LHCN-M2 (cell line): ENCODE measurements at regions not wholly inside any gene's neighbourhood (a gene's known extent, or its start where the extent isn't known, plus 50 kb on each side); places are given as distances from the start of the nearest gene placed in this dataset.
A peak's percentile ranks its signal among the peaks of the same experiment; 100 is the strongest.
"Not testable (repeated sequence)": the region's sequence is repeated elsewhere in the genome, so short reads cannot be mapped to it uniquely, and the experiment has no call there.

Source experiments
- DNase-seq: peaks from one replicate; pipeline ENCODE4 v3.0.0-alpha.2; 2012; ENCODE audit warnings: low read depth

DNA sequence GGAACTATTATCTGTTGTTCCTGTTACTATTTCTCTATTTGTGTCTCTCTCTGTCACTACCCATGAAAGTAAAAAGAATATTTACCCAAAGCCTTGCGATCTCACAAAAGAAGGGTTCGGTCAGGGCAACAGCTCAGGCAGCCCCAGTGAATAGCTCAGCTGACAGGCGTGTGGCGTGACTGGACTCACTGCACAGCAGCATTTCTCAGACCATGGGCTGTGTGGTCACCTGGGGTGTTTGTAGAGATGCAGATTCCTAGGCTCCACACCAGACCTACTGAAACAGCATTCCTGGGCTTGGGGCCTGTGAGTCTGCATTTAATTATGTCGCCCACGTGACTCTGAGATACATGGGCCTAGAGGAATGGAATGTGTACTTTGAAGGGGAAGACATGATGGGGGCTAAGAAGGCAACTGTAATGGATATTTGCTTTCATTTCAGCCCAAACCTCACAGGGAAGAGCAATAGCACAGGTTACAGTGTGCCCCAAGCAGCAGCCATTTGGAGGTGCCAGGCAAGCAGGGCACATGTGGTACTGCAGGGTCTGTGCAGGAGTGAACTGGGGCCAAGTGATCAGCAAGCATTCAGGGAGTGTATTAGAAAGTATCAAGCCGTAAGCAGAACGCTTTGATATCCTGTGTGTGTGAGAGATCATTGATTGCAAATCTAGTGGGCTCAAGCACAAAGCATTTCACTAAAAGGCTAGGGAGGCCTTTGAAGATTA, 90.4 kb upstream of the RBMS1 start:
- DNase-seq = no peak

DNA sequence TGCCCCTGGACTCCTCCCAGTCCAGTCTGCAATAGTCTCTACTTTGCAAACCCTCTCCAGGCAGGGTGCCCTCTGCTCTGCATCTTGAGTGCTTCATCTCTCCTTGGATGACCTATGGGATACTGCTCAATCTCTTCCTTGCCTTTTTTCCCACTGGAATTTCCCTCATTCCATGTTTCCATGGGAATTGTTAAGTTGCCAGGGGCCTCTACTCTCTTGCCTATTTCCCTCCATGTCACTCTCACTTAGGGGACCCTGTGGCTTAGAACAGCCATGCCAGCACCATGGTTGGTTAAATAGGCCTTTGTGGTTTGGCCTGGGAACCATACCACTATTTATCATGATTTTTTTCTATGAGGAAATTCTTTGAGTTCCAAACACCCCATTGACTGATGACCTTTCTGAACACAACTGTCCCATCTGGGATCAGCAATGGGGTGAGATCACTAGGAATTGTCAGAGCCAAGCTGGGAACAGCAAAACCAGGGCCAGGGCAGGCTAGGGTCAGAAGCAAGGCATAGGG, 91.4 kb upstream of the RBMS1 start:
- peak; percentile 19 for DNase-seq

DNA sequence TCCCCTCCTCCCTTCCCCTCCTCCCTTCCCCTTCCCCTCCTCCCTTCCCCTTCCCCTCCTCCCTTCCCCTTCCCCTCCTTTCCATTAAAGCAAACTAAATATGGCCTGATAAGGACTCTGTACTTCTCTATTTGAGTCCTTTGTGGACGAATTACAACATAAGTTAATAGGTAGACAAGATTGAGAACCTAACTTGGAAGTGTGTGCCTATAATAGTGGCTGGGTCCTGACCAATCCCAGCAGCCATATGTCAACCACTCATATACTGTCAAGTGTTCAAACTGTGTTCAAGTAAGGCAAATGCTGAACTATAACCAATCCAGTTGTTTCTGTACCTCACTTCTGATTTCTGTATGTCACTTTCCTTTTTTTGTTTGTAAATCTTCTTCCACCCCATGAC, 97.1 kb upstream of the RBMS1 start:
- DNase-seq = no peak

DNA sequence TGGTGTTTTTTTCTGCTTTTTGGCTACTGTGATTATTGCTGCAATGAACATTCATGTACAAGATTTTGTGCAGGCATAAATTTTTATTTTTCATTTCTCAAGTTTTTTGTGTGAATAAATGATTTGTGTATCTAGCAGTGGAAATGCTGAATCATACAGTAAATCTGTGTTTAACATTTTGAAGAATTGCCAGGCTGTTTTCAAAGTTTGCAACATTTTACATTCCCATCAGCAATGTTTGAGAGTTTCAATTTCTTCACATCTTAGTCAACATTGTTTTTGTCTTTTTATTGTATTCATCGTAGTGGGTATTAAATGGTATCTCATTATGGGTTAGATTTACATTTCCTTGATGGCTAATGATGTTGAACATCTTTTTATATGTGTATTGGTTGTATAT, 98.8 kb upstream of the RBMS1 start:
- DNase-seq = no peak

DNA sequence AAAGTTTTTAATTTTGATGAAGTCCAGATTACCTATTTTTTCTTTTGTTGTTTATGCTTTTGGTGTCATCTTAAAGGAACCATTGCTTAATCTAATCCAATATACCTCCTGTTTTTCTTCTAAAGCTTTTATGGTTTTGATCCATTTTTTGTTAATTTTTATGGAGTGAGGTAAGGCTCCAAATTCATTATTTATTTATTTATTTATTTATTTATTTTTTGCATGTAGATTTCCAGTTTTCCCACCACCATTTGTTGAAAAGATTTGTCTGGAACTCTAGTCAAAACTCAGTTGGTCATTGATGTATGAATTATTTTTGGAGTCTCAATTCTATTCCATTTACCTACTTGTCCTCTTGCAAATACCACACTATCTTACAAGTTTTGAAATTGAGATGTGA, 99.4 kb upstream of the RBMS1 start:
- no peak for DNase-seq

DNA sequence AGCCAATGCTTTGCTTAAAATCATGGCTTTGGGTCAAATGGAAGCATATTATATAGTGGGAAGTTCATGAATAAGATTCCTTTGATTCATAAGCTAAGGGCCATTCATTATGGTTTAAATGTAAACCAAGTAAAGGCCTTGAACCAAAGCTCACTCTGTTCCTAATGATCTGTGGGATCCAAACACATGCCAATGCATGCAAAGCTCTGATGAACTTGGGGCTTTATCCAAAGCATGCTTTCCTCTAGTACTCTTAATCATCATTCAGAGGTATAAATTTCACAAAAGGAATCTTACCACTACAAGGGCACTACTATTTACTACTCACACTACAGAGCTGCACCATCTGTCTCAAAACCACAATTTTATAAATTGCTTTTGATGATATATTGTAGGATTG, 102.8 kb upstream of the RBMS1 start:
- peak; percentile 47 for DNase-seq

DNA sequence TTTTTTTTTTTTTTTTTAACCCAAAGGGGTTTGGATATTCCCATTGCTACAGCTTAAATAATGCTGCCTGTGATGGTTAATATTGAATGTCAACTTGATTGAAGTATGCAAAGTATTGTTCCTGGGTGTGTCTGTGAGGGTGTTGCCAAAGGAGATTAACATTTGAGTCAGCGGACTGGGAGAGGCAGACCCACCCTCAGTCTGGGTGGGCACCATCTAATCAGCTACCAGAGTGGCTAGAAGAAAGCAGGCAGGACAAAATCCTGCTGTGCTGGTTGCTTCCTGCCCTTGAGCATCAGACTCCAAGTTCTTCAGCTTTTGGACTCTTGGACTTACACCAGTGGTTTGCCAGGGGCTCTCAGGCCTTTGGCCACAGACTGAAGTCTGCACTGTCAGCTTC, 106.8 kb upstream of the RBMS1 start:
- not testable (repeated sequence) for DNase-seq

DNA sequence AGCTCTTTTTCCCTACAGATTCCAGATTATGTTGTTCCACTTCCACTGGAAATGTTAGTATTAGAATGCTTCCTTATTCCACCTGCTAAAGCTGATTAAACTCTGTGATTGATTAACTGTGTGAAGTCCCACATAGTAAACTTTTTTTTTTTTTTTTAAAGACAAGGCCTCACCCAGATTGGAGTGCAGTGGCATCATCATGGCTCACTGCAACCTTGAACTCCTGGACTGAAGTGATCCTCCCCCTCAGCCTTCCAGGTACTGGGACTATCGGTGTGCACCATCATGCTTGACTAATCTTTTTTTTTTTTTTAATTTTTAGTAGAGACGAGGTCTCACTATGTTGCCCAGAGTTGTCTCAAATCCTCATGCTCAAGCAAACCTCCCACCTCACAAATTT, 108.5 kb upstream of the RBMS1 start:
- DNase-seq = no peak

DNA sequence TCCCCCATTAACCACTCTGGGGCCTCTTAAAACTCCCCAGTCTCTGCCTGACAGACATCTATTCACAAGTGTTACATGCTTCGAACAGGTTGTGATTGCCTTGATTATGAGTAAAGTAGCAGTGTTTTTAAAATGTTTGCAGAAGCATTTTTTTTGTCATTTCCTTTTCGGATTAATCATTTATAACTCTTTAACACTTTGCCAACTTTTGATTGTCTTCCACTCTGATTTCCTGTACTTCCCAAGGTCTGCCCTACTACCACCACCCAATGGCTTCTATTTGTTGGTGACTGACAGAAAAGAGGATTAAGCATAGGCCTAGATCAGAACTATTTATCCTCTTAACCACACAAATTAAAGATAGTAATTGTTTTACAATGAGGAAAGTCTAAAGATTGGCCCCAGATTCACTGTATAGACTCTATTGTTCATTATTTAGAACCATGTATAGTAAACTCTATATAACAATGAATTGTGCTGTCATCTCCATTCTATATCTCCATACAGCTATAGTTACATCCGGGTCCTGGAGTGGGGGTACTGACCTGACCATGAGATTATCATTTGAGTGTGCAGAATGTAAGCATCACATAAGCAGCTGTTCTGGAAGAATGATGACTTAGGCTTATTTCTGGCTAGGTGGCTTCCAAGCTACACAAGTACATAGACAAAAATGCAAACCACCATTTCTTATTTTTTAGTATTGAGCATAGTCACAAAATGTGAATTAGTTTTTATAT, 110.3 kb upstream of the RBMS1 start:
- DNase-seq = no peak

DNA sequence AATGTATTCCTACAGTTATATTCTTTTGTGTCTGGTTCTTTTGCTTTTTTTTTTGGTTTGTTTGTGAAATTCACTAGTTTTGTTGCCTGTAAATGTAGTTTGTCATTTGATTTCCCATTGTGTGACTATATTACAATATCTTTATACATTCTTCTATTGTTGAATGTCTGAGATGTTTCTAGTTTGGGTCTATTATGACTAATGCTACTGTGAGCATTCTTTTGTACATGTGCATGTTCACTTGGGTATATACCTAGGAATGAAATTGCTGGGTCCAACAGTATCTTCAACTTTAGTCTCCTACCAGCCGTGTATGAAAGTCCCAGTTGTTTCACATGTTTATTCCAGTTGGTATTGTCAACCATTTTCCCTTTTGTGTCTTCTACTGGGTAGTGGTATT, 112.7 kb upstream of the RBMS1 start:
- DNase-seq = no peak

DNA sequence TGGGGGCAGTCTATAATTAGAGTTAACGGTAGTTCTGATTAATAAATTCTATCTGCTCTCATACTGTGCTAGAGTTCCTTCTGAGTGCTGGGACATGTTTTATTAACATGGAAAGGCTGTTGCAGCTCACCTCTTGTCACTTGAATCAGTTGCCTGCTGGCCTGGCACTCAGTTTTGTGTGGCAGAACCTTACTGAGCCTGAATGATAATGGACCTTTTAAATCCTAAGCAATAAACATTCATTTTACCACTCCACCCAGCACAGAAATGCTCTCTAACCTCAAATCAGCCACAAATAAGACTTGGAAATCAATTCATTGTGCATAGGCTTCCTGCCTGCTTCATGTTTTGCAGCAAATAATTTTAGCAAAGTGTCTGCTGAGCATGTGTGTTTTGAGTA, 115.0 kb upstream of the RBMS1 start:
- DNase-seq = no peak

DNA sequence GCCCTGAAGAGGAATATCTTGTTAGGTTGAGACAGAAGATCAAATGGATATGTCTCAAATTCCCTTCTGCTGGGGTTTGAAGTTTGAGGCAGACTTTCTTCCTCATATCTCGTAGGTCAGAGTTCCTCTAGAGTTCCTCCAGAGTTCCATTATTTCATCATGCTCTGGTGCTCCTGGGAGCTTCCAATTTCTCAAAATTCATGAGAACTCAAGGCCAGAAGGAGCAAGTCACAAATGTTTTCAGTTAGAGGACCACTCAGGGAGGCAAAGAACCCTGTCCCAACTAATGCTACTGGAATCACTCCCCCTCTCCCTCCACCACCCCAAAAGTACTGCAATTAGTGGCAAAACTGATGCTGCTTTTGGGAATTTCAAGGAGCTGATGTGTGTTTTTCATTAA, 115.7 kb upstream of the RBMS1 start:
- no peak for DNase-seq

DNA sequence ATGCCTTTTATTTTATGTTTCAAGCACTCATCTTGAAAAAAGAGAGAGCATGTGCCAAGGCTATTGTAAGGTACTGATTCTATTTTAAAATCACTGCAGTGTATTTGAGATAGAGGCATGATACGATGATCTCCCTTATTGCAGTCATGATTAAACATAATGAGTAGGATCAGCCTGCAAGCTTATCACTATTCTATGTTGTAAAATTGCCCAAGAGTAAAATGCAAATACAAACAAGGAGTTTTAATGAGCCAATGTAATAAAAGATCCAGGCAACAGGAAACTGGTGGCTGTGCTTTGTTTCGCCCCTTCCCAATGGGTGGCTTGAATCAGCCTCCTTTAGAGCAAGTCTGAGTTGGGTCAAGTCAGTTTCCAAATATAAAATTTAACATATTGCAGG, 116.4 kb upstream of the RBMS1 start:
- no peak for DNase-seq

DNA sequence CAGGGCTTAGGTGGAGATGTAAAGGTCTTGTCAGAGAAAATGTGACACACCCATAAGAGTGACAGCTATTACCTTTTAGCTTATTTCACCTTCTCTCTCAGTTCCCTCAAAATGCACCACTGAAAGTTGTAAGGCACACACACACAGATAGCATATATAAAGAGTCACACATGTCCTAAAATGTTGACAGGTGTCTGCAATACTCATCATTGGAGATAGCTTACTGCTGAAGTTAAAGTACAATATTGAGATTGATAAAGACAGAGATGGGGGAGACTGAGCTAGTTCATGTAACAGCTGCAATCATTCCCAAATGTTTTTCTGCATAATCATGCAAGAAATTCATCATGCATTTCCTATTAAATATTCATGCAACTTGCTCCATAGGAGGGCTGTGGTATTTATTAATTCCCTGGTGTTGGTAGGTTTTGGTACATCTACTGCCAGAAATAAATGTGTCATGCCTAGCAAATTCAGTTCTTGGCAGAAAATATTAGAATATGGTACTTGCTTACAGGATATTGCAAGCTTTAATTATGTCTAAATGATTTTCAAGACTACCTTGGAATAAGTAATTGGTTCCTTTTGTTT, 118.8 kb upstream of the RBMS1 start:
- peak; percentile 87 for DNase-seq

DNA sequence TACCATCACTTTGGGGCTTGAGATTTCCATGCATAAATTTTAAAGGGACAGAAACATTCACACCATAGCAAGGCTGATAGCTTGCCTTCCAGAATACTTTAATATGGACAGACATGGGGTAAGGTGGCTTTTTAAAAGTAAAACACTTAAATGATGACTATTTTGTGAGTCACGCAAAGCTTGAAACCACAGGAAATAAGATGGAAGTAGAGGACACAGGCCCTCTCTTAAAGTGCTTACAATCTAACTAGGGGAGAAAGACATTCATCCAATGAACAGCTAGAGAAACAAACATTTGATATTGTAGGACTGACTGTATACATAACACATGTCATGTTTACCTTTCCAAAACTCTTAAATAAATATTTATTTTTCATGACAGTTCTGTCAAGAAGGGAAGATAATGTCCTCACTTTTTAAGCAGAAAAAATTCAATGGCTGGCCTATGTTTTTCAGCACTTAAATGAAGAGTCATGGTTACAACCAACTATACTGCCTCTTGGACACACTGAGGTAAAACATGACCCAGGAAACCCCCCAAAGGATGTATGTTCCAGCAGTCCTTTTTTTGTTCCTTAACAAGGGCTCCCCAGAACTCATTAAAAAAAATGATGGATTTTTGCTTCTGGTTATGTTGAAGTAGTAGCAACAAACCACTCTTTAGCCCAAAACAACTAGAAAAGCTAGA, 120.0 kb upstream of the RBMS1 start:
- peak; percentile 93 for DNase-seq

DNA sequence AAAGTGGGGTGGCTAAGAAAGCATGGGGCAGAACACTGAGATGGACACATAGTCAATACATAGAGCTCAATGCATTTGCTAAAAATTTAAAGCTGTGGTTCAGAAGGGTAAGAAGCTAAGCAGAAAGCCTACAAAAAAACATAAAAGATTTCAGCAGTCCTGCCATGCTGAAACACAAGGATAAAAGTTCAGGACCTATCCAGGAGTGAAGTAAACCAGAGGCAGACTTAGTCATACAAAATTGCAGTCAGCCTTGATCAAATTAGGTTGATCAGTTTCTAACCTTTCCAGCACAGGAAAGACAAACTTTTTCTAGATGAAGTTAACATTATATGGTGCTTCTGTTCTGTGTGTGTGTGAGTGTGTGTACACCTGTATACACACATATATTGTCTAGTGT, 120.8 kb upstream of the RBMS1 start:
- no peak for DNase-seq

DNA sequence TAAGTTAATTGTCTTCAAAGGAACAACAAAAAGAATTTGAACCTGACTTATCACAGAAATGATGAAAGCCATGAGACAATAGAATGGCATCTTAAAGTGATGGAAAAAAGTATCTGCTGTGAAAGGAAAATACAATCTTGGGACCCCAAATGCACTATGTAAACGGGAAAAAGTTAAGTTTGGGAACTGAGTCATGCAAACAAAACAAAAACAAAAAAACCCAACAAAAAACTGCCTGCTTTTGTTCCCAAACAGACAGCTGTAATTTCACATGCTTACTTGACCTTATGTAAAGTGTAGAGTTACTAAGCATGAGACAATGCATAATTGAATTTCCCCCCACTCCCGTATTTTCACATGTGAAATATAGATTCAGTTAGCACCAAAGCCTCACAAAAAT, 122.1 kb upstream of the RBMS1 start:
- peak; percentile 87 for DNase-seq

DNA sequence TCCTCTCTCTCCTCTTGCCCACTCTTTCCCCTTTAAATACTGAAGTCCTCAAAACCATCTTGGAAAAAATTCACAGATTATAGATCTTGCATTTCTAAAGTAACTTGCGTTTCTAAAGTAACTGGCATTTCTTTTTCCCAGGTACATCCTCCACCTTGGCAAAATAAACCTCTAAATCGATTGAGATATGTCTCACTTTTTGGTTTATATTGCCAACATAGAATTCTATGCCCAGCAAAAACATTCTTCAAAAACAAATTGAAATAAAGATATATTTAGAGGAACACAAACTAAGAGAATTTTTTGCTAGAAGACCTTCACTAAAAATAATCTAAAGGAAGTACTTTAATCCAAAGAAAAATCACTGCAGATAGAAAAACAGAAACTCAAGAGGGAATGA, 122.5 kb upstream of the RBMS1 start:
- peak; percentile 26 for DNase-seq

DNA sequence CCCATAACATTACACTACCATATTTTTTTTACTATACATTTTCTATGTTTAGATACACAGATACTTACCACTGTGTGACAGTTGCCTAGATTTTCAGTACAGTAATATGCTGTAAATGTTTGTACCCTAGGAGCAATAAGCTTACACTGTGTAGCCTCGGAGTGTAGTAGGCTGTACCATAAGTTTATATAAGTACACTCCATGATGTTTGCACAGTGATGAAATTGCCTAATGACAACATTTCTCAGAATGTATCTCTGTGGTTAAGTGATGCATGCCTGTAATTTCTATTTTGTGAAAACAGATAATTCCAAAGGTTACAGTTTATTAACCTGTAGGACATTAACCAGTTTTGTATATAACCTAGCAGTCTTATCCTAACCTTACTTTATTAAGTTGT, 128.1 kb upstream of the RBMS1 start:
- no peak for DNase-seq

DNA sequence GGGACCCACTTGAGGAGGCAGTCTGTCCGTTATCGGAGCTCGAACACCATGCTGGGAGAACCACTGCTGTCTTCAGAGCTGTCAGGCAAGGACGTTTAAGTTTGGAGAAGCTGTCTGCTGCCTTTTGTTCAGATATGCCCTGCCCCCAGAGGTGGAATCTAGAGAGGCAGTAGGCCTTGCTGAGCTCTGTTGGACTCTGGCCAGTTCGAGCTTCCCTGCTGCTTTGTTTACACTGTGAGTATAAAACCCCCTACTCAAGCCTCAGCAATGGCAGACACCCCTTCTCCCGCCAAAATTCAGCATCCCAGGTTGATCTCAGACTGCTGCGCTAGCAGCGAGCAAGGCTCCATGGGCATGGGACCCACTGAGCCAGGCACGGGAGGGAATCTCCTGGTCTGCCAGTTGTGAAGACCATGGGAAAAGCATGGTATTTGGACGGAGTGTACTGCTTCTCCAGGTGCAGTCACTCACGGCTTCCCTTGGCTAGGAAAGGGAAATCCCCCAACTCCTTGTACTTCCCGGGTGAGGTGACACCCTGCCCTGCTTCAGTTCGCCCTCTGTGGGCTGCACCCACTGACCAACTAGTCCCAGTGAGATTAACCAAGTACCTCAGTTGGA, 134.5 kb upstream of the RBMS1 start:
- not testable (repeated sequence) for DNase-seq

DNA sequence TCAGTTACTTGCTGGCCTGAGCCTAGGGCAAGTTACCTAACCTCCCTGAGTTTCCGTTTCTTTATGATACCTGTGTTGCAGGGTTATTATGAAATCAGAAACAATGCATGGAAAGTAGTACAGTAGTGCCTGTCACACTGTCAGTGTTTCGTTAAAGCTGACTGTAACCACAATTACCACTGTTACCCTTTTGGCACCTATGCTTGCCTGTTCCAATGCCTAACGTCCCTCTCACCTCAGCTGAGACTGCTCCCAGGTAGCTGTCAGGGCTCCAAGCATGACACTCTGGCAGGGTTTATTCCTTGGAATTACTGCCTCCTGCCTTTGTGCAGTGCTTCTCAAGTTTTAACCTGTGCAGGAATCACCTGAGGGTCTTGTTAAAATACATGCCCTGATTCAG, 135.2 kb upstream of the RBMS1 start:
- no peak for DNase-seq
